Thoracic aorta (tissue), 2 donors: ENCODE measurements at regions not wholly inside any gene's neighbourhood (a gene's known extent, or its start where the extent isn't known, plus 50 kb on each side); places are given as distances from the start of the nearest gene placed in this dataset.
"Not testable (repeated sequence)": the region's sequence is repeated elsewhere in the genome, so short reads cannot be mapped to it uniquely, and the experiment has no call there.

Experiments used
- ATAC-seq: fragments of 150-250 bp; one replicate; pipeline ENCODE4 v1.8.0; 2017; ENCODE audit warnings: low read depth; ENCODE audit not compliant: insufficient number of reproducible peaks, low FRiP score
- DNase-seq: peaks from one replicate; pipeline ENCODE4 v3.0.0-alpha.2; 2020; ENCODE audit warnings: low spot score
- H3K27ac ChIP-seq, 2 donors: fragments of 200-600 bp; sonication (generic); 1 replicate in 1 of 2; 2 replicates in 1 of 2; pipeline ENCODE4 v1.5.1; 2016; ENCODE audit warnings: mild to moderate bottlenecking in 2 of 2, moderate library complexity in 2 of 2
- H3K27me3 ChIP-seq: fragments of 200-600 bp; sonication (generic); replicated peaks from 2 replicates; pipeline ENCODE4 v1.6.0; 2016; ENCODE audit warnings: mild to moderate bottlenecking; ENCODE audit not compliant: insufficient read depth
- H3K36me3 ChIP-seq: fragments of 200-600 bp; sonication (generic); one replicate; pipeline ENCODE4 v1.5.1; 2016
- H3K4me1 ChIP-seq, 2 donors: fragments of 200-600 bp; sonication (generic); 1 replicate in 1 of 2; 2 replicates in 1 of 2; pipeline versions ENCODE4 v1.5.1 to v1.6.0; 2016; ENCODE audit warnings: low read depth in 2 of 2, mild to moderate bottlenecking in 1 of 2; ENCODE audit not compliant: control insufficient read depth in 1 of 2
- H3K4me3 ChIP-seq: fragments of 200-600 bp; sonication (generic); 2 replicates; pipeline ENCODE4 v1.5.1; 2016; ENCODE audit warnings: mild to moderate bottlenecking
- H3K9me3 ChIP-seq: fragments of 200-600 bp; sonication (generic); 2 replicates; pipeline ENCODE4 v1.5.1; 2016
- TF ChIP-seq, protein P1 (sequence below): fragments of 200-600 bp; sonication (generic); IDR thresholded peaks from one replicate; pipeline ENCODE4 v1.5.1; 2019; ENCODE audit warnings: antibody characterized with exemption

GRCh38 chr2:185984670-185985069 is 246.1 kb downstream of the FSIP2 start:
- Histone ChIP-seq H3K9me3 (no peaks in the 10 kb centered on the region), H3K4me1 (no peaks in the 10 kb centered on the region), H3K27me3 (no peaks in the 10 kb centered on the region), H3K27ac (no peak overlapping the region), H3K4me3 (no peak overlapping the region), H3K36me3 (no peaks in the 10 kb centered on the region)
- DNase-seq, result no peak
- ATAC-seq, result no peak
- TF ChIP-seq, protein P1, sequence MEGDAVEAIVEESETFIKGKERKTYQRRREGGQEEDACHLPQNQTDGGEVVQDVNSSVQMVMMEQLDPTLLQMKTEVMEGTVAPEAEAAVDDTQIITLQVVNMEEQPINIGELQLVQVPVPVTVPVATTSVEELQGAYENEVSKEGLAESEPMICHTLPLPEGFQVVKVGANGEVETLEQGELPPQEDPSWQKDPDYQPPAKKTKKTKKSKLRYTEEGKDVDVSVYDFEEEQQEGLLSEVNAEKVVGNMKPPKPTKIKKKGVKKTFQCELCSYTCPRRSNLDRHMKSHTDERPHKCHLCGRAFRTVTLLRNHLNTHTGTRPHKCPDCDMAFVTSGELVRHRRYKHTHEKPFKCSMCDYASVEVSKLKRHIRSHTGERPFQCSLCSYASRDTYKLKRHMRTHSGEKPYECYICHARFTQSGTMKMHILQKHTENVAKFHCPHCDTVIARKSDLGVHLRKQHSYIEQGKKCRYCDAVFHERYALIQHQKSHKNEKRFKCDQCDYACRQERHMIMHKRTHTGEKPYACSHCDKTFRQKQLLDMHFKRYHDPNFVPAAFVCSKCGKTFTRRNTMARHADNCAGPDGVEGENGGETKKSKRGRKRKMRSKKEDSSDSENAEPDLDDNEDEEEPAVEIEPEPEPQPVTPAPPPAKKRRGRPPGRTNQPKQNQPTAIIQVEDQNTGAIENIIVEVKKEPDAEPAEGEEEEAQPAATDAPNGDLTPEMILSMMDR, result no peak

GRCh38 chr2:185988907-185989306 is 250.3 kb downstream of the FSIP2 start:
- not testable (repeated sequence) for H3K27me3 ChIP-seq, DNase-seq, ATAC-seq, H3K9me3 ChIP-seq, H3K27ac ChIP-seq, H3K36me3 ChIP-seq, H3K4me3 ChIP-seq, H3K4me1 ChIP-seq

- Histone ChIP-seq H3K27me3 (no peaks in the 10 kb centered on the region), H3K4me3 (no peak overlapping the region), H3K9me3 (no peaks in the 10 kb centered on the region), H3K4me1 (no peaks in the 10 kb centered on the region), H3K36me3 (no peaks in the 10 kb centered on the region), H3K27ac (no peak overlapping the region)
- TF ChIP-seq, protein P1, result no peak
- DNase-seq, result no peak
- ATAC-seq, result no peak
Measured at GRCh38 chr2:185990861-185991525, 252.4 kb downstream of the FSIP2 start.

DNA sequence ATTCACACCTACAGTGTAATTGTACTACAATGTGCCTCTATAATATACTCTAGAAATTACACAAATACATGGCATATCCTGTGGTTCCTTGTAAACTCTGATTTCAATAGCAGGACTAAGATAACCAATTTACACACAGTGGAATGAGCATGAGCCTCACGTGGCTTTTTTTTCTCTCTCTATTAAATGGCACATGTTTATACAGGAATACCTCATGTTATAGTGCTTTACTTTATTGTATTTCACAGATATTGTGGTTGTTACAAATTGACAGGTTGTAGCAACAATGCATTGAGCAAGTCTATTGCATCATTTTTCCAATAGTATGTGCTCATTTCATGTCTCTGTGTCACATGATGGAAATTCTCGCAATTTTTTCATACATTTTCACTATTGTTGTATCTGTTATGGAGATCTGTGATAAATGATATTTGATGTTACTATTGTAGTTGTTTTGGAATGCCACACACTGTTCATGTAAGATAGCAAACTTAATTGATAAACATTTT is 260.0 kb downstream of the FSIP2 start:
- DNase-seq (no peak), ATAC-seq (no peak)
- Histone ChIP-seq H3K9me3 (no peaks in the 10 kb centered on the region), H3K27ac (no peak overlapping the region), H3K36me3 (no peaks in the 10 kb centered on the region), H3K4me3 (no peak overlapping the region), H3K27me3 (no peaks in the 10 kb centered on the region), H3K4me1 (no peaks in the 10 kb centered on the region)
- TF ChIP-seq, protein P1, result no peak

DNA sequence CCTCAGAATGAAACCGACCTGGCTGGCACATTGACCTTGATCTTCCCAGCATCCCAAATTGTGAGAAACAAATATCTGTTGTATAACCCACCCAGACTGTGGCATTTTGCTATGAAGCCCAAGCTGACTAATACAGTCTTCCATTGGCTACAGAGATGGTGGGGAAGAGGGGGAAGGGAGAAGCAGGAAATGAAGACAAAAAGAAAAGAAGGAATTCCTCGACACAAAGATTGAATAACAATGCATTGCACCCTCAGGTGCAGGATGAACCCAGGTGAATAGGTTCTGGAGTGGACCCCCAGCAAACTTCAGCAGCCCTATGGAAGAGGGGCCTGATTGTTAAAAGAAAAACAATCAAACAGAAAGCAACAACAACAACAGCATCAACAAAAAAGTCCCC is 270.7 kb downstream of the FSIP2 start:
- no peaks in the 10 kb centered on the region for H3K36me3 ChIP-seq
- TF ChIP-seq, protein P1, result no peak
- no peak for ATAC-seq

DNA sequence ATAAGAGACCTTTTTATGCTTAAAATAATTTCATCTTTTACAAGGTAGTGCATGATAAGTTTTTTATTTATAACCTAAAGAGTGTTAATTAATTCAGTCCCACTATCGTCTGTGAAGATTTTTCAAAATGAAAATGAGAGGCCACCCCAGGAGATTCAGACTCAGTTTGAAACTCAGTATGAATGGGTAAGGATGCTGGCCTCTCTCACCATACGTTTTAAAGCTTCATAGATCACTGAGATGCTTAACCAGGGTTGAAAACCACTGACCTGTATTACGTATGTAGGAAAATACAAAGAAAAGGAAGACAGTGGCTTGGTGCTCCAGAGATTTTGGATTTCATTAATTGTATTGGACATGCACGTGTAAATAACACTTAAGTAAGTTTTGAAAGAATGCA is 278.7 kb downstream of the FSIP2 start:
- ATAC-seq, result no peak
- no peaks in the 10 kb centered on the region for H3K27me3 ChIP-seq
- TF ChIP-seq, protein P1, result no peak

More for the DNA sequence above, 270.7 kb downstream of the FSIP2 start:
- H3K27me3 ChIP-seq, result no peaks in the 10 kb centered on the region
- H3K9me3 ChIP-seq, result peaks cover 13% of the 10 kb centered on the region
- H3K4me3 ChIP-seq, result no peak overlapping the region
- no peak for DNase-seq
- no peak overlapping the region for H3K27ac ChIP-seq
- no peaks in the 10 kb centered on the region for H3K4me1 ChIP-seq

More for the DNA sequence above, 278.7 kb downstream of the FSIP2 start:
- H3K36me3 ChIP-seq, result no peaks in the 10 kb centered on the region
- no peak overlapping the region for H3K4me3 ChIP-seq
- H3K27ac ChIP-seq, result no peak overlapping the region
- H3K4me1 ChIP-seq, result no peaks in the 10 kb centered on the region
- DNase-seq, result no peak
- peaks cover 14% of the 10 kb centered on the region for H3K9me3 ChIP-seq
